22Rv1 (cell line): ENCODE measurements at regions not wholly inside any gene's neighbourhood (a gene's known extent, or its start where the extent isn't known, plus 50 kb on each side); places are given as distances from the start of the nearest gene placed in this dataset.

Experiments used
- H3K27ac ChIP-seq: fragments of 450-650 bp; 2 replicates; pipeline ENCODE4 v1.5.1; 2017
- ZFX ChIP-seq: fragments of 450-650 bp; IDR thresholded peaks from 2 replicates; pipeline ENCODE4 v1.6.1; 2017; ENCODE audit warnings: antibody characterized with exemption, borderline replicate concordance
- TF ChIP-seq, protein P1 (sequence below): fragments of 450-650 bp; IDR thresholded peaks from 2 replicates; pipeline ENCODE4 v1.5.1; 2017; ENCODE audit warnings: mild to moderate bottlenecking

DNA sequence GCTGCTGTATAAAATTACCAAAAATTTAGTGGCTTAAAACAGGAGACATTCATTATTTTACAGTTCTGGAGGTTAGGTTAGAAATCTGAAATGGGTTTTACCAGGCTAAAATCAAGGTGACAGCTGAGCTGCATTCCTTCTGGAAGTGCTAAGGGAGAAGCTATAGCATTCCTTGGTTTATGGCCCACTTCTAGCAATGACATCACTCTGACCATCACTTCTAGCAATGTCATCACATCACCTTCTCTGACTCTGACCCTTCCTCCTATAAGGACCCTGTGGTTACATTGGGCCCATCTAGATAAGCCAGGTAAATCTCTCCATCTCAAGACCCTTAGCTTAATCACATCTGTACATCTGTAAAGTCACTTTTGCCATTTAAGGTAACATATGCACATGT is 366.1 kb downstream of the EFNA5 start:
- no peak overlapping the region for H3K27ac ChIP-seq
- TF ChIP-seq ZFX: no peak
- TF ChIP-seq, protein P1, sequence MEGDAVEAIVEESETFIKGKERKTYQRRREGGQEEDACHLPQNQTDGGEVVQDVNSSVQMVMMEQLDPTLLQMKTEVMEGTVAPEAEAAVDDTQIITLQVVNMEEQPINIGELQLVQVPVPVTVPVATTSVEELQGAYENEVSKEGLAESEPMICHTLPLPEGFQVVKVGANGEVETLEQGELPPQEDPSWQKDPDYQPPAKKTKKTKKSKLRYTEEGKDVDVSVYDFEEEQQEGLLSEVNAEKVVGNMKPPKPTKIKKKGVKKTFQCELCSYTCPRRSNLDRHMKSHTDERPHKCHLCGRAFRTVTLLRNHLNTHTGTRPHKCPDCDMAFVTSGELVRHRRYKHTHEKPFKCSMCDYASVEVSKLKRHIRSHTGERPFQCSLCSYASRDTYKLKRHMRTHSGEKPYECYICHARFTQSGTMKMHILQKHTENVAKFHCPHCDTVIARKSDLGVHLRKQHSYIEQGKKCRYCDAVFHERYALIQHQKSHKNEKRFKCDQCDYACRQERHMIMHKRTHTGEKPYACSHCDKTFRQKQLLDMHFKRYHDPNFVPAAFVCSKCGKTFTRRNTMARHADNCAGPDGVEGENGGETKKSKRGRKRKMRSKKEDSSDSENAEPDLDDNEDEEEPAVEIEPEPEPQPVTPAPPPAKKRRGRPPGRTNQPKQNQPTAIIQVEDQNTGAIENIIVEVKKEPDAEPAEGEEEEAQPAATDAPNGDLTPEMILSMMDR: no peak

DNA sequence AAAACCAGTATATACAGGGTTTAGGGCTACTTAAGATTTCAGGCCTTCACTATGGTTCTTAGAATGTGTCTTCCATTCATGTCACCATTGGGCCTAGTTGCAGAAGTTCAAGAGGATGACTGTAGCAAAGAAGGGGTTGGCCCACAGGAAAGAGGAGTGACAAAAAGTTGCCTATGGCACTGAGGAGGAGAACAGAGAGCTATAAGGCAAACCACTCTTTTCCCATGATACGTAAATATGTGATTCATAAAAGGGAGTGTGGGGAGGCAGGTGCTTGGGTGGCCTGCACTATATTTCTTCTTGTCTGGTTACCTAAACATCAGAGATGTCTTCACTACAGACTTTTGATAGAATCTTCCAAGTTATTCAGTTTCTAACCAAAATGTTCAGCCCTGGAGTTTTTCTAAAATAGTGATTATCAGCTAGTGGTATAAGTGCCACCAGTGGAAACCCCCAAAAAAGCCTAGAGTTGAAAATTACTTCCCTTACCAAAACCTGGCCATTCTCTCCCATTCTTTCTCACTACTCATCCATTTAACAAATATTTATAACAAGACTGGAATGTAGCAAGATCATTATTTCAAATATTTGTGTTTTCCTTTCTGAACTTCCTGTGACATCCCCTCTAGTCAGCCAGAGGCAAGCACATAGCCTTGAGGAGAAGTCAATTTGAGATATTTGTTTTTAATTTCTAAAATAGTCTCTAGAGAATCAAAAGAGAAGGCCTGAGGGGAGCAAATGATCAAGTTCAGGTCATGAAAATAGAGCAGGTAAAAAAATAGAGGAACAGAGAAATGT is 367.4 kb downstream of the EFNA5 start:
- H3K27ac ChIP-seq: no peak overlapping the region
- TF ChIP-seq, protein P1: no peak
- TF ChIP-seq ZFX: no peak

DNA sequence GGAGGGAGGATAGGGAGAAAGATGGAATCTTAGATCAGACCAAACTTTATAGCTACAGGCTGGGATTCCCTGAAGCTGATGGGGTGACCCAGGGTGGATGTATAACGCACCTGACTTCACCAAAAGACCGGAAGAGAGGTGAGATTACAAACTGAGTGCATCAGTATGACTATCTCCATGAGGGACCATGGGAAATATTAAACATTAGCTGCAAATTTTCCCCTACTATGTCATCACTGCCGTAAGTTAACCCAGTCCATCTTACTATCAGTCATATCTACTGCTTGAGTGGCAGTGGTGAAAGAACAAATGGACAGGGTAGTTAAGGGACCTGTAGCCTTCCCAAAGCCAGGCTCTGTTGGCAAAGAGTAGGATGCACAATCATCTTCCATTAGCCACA is 368.3 kb downstream of the EFNA5 start:
- TF ChIP-seq ZFX: no peak
- TF ChIP-seq, protein P1: no peak
- H3K27ac ChIP-seq: no peak overlapping the region

DNA sequence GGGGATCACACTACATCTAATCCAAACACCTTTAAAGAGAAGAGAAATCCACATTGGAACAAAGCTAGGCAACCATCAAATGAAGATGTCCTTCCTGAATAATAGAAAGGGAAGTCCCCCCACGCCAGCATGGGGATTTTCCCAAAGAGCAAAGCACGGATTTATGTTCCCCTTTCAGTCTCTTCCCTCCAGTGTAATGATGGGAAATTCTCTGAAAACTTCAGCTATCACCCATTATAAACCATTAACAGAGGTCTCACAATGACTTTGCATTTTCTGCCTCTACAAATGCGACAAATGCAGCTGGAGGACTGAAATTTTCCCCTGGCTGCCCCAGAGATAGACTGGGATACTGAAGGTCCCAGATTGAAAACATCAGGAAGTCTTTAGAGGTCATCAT is 368.7 kb downstream of the EFNA5 start:
- TF ChIP-seq, protein P1: no peak
- no peak for TF ChIP-seq ZFX
- no peak overlapping the region for H3K27ac ChIP-seq

DNA sequence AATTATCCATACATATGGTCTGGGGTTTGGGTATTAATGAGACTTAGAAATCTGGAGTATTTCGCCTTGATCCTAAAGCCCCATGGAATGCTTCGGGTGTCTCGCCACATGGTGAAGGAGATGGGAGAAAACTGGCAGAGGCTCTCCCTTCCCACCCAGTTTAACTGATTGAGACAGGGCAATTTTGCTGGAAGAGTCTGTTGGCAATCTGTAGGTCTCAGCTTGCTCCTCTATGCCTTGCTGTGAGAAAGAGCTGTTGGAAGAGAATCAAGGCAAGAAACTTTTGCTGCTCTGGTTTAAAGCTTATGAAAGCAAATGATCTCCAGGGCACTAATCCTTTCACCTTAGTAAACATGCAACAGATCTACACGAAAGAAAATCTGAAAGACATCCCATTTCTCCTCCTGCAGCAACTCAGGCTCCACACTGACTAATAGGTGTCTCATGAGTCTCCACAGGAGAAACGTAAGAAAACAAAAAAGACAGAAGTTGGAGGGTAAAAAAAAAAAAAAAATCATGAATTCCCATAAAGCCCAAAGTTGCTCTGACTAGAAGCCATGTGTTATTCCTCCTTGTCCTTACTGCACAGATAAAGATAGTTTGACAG is 369.9 kb downstream of the EFNA5 start:
- H3K27ac ChIP-seq: no peak overlapping the region
- TF ChIP-seq, protein P1: no peak
- TF ChIP-seq ZFX: no peak

DNA sequence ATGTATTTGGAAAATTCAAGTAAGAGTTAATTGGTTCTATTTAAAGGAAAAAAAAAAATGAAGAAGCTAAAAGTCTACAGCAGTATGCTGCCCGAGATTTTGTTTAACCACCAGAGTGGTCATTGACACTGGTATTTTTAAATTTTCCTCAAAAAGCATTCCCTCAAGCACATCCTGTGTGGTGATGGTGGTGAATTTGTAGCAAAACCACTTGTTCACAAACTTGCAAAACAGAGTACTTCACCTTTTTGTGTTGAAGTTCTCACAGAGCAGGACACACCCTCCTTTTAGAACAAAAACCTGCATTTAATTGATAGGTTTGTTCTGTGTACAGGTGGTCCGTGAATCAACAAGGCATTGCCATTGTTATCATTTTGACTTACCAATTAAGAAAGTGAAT is 374.2 kb downstream of the EFNA5 start:
- TF ChIP-seq, protein P1: no peak
- no peak for TF ChIP-seq ZFX
- no peak overlapping the region for H3K27ac ChIP-seq

DNA sequence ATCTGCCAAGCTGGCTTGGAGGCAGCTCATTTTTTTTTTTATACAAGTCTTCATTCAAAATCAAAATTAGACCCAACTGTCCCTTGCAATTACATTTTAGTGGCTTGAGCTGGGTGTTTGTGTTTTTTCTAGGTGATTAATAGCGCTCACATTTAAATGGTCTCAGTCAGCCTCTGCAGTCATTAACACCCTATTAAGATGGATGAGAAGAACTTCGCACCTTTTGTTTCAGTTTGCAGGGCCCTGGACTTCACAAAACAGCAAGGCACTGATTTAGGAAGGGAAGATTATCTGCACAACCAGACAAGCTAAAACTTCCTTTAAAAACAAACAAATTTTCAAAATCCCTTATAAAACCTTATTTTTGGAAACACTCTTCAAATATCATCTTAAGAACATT is 374.8 kb downstream of the EFNA5 start:
- no peak overlapping the region for H3K27ac ChIP-seq
- TF ChIP-seq, protein P1: no peak
- no peak for TF ChIP-seq ZFX
